Medulla oblongata (tissue), 1 donor: ENCODE measurements at regions not wholly inside any gene's neighbourhood (a gene's known extent, or its start where the extent isn't known, plus 50 kb on each side); places are given as distances from the start of the nearest gene placed in this dataset.

Experiments
- DNase-seq: peaks from one replicate; pipeline ENCODE4 v3.0.0-alpha.2; 2015; ENCODE audit errors: extremely low spot score

DNA sequence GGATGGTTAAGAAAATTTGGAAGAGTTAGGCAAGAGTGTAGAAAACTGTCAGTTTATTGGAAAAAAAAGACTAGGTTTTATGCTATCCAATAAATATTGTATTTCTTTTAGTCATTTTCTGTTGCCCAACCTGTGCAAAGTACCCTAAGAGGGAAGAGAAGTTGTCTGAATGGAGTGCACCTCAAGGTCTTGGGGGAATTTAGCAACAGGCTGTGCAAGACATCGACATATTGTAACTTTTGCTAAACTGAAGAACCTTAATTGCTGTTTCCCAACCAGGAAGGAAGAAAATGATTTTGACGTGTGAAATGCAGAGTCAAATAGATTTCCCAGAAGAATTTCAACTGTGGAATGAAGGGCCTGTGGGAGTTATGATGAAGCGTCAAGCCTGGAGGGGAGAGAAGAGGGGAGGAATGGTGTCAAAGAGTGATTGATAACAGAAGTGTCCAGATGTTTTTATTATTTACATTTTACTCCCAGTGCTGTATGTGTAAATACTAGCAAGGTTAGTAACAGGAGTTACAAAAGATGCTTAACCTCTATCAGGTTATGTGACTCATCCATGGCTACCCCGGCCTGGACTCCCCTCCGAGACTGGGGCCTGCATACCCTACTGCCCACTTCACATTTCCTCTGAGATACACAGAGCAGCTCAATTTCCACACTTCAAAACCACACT lies 246.8 kb downstream of the MYLK4 start:
- DNase-seq: no peak

DNA sequence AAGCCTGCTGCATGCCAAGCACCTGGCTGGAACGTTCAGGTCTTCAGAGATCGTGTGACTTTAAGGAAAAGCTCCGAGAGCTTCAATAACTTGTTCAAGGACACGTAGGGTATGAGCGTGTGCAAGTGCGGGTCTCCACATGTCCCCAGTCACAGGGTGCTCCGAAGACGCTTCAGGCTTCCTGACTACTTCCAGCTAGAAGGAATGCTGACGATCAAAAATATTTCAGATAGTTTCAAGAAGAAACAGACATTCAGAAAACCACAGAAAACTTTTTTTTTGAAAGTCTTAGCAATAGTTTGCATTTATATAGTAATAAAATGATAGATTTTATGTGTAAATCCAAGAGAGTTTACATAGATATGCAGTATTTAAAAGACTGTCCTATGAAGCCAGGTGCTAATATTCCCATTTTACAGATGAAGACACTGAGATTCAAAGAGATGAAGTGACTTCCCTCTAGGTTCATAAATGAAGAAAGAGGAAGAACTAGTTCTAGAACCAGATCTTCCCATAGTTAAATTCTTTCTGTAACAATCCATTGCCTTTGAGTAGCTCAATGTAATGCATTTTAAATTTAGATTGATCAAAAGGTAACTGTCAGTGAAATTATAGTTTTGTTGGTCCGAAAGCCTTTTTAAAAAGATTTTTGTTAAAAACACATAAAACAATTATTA lies 247.6 kb downstream of the MYLK4 start:
- no peak for DNase-seq

DNA sequence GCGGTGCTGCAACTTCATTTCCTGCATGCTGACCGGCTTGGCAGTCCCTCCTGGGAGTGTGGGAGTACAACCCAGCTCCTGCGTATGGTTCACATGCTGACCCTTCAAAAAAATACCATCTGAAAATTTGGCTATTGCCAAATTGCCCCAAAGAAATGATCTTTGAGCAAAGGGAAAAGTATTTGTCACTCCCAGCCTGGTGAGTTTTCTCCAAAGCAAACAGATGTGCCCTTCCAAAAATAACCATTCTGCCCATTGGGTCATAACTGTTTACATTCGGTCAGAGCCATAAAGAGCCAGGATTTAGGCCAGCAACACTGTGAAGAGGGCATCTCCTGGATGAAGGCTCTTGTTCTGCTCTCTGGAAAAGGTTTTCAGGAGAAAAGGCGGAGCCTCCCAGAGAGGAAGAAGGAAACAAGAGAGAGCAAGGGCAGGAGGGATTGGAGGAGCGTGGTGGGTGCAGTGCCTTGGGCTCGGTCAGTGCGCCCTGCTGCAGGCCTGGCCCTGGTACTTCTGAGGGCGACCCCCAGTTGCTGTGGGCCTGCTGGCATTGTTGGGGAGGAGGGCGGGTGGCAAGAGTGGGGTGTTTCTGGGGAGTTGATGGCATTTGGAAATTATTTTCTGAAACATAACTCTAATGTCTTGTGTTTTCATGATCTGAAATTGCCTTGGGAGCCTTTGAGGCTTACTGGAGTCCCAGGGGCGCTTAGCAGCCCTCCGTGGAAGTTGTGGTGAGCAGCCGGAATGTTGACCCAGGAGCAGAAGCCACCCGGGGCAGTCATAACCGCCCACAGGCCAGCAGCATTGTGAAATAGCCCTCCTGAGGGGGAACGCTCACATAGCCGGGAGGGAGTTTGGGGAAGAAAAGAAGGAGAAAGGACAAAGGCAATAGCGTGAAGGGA lies 248.4 kb downstream of the MYLK4 start:
- no peak for DNase-seq

DNA sequence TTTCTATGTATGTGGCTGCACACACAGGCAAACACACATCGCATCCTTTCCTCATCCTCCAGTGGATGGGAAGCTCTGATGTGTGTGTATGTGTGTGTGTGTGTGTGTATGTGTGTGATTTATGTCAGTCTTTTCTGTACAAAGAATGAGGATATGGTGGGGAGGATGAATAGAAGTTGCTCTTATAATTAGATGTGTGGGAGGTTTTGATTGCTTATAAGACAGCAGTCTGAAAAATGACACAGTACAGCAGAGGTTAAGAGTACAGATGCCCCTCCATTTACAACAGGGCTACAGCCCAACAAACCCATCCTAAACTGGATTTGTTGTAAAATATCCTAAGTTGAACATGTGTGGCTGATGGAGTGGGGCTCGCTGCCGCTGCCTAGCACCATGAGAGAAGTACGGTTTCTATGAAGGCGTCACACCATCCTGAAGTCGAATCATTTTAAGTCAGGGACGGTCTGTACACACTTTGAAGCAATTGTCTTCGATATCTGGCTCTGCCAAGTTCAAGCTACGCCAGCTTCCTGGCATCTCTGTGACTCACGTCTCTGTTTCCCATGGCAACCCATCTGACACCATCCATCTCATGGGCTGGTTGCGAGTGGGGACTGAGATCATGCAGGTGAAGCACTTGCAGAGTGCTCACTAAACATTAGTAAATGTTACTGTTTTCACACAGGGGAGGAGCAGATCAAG lies 252.6 kb downstream of the MYLK4 start:
- no peak for DNase-seq

DNA sequence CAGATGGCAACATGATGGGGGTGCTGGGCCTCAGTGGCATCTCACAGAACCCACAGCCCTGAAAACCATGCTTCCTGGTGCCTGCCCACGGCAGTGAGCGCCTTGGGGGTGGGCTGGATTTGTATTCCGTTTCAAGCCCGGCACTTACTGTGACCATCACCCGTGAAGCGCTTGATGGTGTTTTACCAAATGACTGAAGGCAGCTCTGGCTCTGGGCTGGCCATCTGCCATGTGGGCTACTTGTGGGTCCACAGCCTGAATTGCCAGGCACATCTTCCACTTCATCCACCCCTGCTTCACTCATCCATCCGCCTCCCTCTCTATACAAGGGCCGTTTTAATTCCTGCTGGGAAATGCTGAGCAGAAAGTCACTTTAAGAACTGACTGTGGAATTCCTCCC lies 250.9 kb upstream of the GMDS start:
- no peak for DNase-seq

DNA sequence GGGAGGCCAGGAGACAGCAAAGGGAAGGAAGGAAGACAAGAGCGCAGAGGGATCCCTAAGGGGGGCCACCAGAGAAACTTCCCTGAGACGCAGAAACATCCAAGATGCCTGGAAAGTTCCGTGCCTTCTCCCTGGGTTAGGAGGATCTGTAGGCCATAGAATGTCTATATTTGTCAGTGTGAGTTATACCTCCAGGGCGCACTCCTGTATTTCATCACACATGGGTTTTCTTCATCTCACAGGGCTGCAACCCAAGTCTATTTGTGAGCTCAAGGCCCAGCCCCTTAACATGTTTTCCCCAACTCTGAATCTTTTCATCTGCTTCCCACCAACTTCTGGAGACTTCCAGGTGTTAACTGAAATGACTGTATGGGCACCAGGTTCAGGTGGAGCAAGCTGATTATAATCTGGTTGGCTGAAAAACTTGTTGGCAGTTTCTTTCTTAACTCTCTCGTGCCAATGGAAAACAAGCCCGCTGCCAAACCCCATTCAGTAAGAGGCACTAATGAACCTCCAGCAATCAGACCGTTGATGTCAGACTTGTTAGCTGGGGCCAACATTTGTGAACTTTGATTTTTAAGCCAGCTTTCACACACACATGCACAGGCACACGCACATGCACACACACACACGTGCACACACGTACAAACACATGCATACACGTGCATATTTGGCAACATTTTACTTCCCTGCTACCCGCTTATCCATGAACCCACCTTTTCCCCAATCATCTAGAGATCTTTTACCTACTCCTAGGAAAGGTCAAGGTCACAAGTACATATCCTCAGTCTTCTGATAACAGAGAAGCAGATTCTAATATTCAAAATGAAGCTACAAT lies 247.5 kb upstream of the GMDS start:
- DNase-seq: no peak

DNA sequence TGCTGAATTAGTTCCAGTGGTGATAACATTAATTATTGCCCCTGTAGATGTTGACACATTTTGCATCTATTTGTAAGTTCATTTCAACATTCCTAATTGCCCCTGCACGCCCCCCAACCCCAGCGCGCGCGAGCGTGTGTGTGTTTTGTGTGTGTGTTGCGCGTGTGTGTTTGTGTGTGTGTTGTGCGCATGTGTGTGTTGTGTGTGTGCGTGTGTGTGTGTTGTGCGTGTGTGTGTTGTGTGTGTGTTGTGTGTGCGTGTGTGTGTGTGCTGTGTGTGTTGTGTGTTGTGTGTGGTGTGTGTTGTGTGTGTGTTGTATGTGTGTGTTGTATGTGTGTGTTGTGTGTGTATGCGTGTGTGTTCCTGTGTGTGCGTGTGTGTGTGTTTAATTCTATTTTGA lies 245.7 kb upstream of the GMDS start:
- no peak for DNase-seq

DNA sequence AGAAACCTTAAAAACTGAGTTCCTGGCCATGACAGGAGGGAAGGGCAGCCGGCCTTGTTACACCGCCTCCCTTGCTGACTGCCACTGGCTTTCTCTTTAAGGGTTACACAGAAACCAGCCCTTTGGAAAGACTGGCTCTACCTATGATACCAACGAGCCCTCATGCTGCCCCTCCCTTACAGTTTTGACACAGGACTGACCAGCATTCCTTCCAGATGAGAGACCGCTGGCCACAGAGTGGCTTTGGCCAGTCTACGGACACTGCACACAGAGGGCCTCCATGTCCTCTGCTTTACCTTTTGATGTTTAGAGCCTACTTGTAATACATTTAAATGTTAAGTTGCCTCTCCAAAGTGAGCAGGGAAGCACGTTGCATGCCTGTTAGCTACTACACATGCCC lies 243.2 kb upstream of the GMDS start:
- no peak for DNase-seq

DNA sequence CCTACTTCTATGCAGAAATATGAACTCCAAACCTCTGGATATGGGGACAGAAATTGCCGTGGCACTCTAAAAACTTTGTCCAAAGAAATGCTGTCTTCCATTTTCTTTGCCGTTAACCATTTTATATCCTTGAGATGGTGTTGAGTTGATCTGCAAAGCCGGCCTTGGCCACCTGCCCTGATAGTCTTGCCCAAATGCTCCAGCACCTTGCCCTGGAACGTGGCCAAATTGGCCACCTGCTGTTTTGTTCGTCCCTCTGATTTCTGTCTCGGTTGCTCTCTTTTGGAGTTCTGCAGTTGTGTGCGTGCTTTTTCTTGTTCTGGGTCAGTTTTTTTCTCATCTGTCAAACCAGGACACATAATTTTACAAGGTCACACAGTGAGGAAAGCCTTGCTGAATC lies 239.7 kb upstream of the GMDS start:
- DNase-seq: no peak

DNA sequence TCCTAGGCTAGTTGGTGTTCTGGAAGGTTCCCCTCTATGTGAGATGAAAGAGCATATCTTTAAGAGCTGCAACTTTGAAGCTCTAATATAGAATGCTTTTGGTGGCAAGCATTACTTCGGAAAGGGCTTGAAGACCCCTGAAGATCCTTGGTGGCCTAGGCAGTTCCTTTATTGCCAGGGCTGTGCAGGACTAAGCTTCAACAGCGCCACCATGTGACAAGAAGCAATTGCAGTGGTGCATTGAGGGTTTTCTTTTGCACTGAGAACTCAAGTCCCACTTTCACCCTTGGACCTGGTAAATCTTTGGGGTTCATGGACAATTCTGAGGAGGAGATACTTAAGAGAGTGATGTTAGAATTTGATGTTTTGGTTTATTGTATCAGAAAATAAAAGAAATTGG lies 237.4 kb upstream of the GMDS start:
- DNase-seq: no peak

DNA sequence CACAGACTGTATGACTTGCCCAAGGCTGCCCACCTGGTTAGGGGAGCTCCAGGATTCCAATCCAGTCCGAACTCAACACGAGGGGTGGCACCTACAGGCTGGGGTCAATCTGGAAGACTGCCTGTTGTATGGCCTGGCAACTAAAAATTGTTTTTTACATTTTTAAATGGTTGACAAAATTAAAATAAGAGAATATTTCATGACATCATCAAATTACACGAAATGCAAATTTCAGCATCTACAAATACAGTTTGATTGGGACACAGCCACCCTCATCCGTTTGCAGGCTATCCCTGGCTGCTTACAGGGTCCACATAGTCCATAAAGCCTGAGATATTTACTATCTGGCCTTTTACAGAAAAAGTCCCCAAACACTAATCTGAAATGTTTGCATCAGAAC lies 235.9 kb upstream of the GMDS start:
- no peak for DNase-seq

DNA sequence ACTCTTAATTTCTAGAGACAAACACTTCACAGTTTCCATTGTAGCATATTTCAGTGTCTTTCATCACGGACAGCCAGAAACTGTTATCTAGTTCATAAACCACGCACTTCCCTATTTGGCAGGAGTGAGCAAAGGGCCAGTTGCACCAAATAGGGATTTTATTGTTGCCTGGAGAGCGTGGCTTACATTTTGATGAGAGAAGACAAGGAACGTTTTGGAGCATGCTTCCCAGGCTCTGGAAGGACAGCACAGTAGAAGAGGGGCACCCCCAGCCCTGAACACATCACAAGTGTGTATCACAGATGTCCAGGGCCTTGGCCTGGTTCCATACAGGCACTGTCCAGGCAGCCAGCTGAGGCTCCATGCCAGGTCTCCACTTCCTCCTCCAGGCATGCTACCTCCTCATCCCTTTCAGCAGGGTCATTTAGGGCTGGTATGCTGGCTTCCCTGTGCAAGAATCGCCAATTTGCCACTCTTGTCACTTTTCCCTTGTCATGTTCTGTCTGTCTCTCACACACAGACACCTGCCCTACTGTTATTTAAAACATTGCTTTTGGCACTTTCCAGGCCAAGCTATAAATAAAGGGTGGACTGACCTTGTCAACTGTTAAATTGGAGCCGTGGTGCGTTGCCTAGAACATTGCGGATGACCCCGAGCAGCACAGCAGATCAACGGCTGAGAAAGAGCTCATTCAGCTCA lies 235.0 kb upstream of the GMDS start:
- DNase-seq: peak; percentile 68

DNA sequence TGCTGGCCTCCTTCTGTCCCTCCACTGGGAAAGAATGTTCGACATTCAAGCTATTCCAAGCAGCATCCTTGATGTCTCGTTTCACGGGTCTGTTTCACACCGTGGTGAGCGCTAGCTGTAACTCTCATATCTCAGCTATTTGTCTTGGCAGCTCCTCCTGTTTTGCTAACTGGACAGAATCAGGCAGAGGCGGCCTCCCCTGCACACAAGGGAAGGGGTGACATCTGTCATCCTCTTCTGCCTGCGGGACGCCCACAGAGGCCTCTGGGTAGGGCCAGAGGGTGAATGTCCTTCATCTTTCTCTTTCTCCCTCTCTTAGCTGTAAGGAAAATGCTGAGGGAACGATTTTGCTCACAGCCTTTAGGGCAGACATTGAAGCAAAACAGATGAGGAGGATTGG lies 232.8 kb upstream of the GMDS start:
- no peak for DNase-seq

DNA sequence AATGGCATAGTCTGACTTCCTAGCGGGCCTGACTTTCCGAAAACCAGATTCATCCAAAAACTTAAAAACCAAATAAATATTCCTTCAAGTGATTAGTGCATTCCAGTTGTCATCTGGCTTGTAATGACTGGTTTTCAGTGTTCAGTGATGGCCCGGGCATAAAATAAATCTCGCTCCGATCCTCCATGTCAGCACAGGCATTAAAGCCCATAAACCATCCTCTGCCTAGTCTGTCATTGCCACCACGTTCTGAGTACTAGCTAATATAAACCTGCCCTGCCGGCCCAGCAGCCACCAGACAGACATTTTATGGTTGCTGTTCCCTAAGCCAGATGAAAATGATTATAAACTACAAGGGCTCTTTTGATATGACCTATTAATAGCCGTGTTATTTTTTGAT lies 232.3 kb upstream of the GMDS start:
- DNase-seq: no peak

DNA sequence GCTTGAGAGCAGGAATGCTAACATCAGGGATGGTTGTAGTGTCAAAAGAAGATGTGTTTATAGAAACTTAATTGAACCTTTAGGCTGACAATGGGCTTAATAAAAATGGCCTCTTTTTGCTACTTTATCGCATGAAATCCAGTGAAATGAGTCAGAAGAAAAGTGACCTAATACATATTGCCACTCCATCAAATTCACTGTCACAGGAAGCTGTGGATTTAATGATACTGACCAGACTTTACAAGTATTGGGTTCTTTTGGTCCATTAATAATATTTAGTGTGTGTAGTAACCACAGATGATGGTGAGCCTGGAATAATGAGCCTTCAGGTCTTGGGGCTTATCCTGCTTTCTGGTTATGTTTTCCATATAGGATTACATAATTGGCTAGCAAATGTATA lies 231.8 kb upstream of the GMDS start:
- DNase-seq: no peak

DNA sequence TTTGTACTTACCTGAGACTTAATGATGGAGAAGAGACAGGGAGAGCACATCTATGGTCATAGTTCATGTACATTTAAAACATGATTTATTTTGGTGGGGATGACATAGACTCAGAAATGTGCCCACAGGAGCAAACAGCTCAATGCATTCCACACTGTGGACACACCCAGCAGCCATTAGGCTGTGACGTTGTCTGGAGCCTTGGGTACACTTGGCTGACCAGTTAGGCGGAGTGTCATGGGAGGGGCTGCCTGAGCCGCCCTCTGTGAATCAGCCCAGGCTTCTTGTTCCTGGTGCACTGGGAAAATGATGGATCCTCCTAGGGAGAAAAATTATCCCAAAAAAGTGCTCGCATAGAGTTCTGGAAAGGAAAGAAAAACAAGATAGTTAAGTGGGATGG lies 231.0 kb upstream of the GMDS start:
- no peak for DNase-seq

DNA sequence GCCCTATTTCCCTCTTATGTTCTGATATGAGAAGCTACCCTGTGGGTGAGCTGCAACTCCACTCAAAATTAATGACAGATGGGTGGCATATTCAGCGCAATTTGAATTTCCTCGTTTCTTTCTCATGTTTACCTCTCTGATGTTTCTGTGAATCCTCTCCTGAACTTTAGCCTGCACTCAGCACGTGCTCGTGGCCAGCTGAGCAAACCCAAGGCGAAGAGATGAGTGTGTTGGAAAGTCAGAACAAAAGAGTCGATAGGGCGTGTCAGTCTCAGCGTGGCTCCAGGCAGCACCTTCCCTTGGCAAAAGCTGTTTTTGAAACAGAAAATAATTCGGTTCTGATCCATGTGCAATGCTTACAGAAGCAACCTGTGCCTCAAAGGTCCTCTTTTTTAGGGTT lies 226.1 kb upstream of the GMDS start:
- DNase-seq: no peak

DNA sequence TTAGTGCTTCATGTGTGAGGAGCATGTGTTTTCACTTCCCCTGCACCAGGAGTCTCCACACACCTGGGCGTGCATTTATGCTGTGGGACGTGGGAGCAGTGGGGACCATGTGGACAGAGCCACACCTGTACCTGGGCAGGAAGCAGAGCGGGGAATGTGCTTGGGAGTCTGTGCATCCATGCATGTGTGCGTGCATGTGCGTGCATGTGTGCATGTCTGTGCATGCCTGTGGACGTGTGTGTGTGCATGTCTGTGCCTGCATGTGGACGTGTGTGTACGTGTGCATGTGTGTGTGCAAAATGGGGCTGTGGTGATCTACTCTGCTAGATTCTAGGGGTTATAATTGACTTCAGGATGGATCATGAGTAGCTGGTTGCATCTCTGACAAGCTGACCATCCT lies 224.0 kb upstream of the GMDS start:
- no peak for DNase-seq

DNA sequence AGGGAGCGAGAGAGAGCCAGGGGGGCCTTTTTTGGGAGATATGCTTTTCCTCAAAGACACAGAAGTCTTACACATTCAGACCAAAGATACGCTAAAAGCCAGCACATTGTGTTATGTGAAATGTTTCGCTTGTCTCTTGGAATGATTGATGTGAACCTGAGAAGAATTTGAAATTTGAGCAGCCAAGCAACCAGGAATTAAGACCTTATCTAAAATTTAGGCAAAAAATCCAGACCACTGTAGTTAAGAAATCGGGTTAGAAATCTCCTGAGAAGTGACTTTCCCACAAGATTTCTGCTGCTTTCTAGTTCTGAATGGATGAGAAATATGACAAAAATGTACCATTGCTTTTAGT lies 223.2 kb upstream of the GMDS start:
- DNase-seq: no peak

DNA sequence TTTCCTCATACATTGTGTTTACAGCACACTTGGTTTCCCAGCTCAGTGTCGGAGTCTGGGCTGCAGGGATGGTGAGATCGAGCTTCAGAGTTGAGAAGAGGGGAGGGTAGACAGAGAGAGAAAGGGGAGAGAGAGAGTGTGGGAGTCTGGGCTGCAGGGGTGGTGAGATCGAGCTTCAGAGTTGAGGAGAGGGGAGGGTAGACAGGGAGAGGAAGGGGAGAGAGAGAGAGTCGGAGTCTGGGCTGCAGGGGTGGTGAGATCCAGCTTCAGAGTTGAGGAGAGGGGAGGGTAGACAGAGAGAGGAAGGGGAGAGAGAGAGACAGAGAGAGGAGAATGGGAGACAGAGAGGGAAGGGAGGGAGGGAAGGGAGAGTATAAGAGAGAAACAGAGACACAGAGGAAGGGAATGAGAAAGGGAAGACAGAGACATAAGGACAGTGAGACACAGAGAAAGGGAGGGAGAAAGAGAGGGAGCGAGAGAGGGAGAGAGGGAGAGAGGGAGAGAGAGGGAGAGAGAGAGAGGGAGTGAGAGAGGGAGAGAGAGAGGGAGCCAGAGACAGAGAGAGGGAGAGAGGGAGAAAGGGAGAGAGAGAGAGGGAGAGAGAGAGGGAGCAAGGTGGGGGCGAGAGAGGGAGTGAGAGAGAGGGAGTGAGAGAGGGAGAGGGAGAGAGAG lies 222.7 kb upstream of the GMDS start:
- no peak for DNase-seq
